PC-3 (cell line): ENCODE measurements at regions not wholly inside any gene's neighbourhood (a gene's known extent, or its start where the extent isn't known, plus 50 kb on each side); places are given as distances from the start of the nearest gene placed in this dataset.

ENCODE experiments used
- EZH2 ChIP-seq: fragments of 300-600 bp; sonication (generic); IDR thresholded peaks from one replicate; pipeline ENCODE4 v1.6.1; 2017; ENCODE audit warnings: antibody characterized with exemption, mild to moderate bottlenecking, low read length; ENCODE audit not compliant: unreplicated experiment
- EZH2phosphoT487 ChIP-seq: fragments of 300-600 bp; sonication (generic); IDR thresholded peaks from 2 replicates; pipeline ENCODE4 v1.6.1; 2018; ENCODE audit warnings: mild to moderate bottlenecking, antibody characterized with exemption, low read length, borderline replicate concordance
- TF ChIP-seq, protein P1 (sequence below): fragments of 300-600 bp; sonication (generic); conservative IDR thresholded peaks from 2 replicates; pipeline ENCODE4 v1.5.1; 2017; ENCODE audit warnings: antibody characterized with exemption, low read depth, mild to moderate bottlenecking, low read length

DNA sequence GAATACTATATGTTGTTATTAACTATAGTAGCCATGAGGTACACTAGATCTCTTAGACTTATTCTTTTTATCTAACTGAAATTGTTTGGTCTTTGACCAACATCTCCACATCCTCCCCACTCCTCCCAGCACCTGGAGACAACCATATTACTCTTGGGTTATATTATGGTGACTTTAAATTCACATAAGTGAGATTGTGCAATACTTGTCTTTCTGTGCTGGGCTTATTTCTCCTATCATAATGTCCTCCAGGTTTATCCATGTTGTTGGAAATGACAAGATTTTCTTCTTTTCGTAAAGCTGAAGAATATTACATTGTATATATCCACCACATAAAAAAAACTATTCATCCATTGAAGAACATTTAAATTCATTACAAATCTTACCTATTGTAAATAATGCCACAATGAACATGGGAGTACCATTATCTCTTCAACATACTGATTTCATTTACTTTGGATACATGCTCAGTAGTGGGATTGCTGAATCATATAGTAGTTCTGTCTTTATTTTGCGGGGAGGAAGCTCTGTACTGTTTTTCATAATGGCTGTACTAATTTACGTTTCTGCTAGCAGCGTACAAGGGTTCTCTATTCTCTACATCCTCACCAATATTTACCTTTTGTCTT lies 159.2 kb upstream of the SCN7A start:
- TF ChIP-seq, protein P1, sequence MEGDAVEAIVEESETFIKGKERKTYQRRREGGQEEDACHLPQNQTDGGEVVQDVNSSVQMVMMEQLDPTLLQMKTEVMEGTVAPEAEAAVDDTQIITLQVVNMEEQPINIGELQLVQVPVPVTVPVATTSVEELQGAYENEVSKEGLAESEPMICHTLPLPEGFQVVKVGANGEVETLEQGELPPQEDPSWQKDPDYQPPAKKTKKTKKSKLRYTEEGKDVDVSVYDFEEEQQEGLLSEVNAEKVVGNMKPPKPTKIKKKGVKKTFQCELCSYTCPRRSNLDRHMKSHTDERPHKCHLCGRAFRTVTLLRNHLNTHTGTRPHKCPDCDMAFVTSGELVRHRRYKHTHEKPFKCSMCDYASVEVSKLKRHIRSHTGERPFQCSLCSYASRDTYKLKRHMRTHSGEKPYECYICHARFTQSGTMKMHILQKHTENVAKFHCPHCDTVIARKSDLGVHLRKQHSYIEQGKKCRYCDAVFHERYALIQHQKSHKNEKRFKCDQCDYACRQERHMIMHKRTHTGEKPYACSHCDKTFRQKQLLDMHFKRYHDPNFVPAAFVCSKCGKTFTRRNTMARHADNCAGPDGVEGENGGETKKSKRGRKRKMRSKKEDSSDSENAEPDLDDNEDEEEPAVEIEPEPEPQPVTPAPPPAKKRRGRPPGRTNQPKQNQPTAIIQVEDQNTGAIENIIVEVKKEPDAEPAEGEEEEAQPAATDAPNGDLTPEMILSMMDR = no peak
- TF ChIP-seq EZH2phosphoT487 (no peak), EZH2 (no peak)
